NOMO-1 treated with dmso at 0.1 percent for 144 hours (cell line): ENCODE measurements at regions not wholly inside any gene's neighbourhood (a gene's known extent, or its start where the extent isn't known, plus 50 kb on each side); places are given as distances from the start of the nearest gene placed in this dataset.

ENCODE experiments used
- DNase-seq: peaks from one replicate; lab custom pipeline; 2025; ENCODE audit not compliant: unreplicated experiment; lab: John Stamatoyannopoulos, UW

DNA sequence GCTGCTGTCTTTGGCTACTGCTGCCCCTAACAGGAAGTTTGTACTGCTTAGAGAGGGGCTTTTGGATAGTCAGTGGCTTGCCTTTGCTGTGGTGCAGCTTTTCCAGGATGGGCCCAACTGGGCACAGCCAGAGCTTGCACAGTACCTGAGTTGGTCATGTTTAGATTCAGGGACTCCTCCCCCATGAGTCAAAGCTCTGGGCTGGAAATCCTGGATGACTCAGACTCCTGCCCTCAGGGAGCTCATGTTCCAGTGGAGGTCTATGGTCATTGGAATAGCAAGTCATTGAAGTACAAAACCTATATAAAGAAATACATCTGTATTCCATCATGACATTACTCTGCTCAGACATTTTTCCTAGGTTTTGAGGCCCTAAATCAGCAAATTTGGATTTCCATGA, 66.7 kb upstream of the PJA1 start:
- DNase-seq: no peak

DNA sequence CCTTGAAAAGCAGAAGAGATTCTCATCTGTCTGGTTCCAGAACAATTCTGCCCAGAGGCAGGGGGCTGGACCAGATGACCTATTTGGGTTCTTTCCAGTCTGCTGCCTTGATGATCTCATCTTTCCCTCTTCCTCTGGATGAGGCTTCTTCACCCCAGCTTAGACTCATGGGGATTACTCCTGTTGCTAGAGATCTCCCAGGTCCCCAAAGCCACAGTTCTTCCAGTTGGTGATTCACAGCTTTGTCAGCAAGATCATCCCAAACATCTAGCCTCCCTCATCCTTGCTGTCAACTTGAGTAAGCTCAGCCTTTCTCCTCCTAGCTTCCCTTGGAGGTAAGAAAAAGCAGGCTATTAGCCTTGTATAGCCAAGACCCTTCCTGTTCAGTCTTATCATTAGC, 64.2 kb upstream of the PJA1 start:
- DNase-seq: no peak

DNA sequence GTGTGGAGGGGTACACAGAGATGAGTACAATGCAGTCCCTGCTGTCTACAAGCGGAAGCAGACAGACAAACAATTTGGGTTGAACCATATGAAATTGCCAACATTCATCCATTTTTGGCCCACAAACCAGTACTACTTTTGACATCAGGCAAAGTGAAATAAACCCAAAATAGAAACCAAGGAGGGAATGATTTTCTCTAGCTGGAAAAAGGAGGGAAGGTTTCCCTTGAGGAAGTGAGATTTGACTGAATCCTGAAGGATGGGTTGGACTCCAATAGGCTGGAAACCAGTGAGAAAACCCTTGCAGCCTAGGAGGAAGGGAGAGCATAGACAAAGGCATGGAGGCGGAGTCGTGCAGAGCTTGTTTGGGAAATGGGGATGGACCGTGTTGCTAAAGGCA, 63.5 kb upstream of the PJA1 start:
- DNase-seq: no peak

DNA sequence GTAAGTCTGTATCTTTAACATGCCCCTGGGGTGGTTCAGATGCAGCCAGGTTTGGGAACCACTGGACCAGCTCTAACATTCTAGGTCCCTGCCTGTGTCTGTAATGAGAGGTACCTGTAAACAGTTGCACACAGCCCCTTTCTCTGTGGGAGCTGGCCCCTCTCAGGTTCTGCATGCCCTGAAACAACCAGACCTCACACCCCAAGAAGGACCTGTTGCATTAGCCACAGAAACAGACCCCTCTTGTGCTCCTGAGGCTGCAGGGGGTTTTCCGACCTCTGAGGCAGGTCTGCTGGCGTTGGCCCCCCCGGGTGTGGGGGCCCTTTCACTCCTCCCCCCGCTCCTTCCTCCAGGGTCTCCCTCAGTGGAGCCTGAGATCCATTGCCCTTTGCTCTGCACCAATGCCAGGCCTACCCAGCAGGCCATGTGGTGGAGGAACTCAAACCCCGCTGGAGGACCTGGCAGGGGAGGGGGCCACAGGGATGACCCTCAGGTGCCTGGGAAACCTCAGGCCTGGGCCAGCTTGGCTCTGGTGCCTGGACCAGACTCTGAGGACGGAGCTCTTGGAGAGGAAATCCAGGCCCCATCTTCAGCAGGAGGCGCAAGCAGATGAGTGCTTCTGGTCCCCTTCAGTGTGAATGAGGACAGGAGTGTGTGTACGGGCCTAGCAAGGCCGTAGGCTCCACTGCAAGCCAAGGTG, 61.4 kb upstream of the PJA1 start:
- DNase-seq: no peak

DNA sequence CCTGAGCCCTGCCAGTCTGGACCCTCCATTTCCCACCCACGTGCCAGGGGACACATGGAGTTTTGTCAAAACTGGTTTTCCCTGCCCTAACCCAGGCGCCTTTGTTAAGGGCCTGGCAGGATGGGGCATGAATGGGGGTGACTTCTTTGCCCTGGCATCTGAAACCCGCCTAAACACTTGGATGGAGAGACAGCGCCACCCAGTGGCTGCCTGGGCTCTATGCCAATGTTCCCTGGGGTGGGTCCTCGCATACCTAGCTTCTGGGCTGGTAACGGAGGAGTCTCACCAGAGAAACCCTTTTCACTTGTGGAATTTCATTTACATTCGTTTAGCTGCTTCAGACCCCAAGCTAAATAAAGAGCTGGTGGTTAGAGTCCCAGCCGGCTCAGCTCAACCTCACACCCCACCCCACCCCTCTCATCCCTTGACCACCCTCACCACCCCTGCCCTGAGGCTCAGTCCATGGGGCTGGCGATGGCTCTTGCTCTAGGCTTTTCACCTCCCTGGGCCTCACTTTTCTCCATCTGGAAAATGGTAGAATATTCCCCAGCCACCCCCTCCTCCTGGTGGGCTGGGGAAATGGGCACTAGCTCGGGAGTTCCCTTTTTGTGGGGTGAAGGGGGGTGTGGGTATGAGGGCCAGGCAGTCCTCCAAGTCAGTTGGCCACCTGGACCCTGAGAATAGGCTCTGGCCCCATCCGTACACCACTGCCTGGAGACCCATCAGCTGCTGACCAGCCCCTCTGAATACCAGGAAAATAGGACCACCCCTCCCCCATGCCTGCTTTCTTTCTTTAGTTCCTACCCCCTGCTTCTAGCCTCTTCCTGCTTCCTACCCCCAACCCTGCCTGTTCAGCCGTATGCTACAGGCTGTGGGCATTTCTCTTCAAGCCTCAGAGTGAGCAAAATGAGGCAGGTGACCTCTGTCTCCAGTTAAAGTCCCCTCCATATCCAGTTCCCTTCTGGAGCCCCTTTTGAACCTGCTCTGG, 57.1 kb upstream of the PJA1 start:
- peak; percentile 25 for DNase-seq

DNA sequence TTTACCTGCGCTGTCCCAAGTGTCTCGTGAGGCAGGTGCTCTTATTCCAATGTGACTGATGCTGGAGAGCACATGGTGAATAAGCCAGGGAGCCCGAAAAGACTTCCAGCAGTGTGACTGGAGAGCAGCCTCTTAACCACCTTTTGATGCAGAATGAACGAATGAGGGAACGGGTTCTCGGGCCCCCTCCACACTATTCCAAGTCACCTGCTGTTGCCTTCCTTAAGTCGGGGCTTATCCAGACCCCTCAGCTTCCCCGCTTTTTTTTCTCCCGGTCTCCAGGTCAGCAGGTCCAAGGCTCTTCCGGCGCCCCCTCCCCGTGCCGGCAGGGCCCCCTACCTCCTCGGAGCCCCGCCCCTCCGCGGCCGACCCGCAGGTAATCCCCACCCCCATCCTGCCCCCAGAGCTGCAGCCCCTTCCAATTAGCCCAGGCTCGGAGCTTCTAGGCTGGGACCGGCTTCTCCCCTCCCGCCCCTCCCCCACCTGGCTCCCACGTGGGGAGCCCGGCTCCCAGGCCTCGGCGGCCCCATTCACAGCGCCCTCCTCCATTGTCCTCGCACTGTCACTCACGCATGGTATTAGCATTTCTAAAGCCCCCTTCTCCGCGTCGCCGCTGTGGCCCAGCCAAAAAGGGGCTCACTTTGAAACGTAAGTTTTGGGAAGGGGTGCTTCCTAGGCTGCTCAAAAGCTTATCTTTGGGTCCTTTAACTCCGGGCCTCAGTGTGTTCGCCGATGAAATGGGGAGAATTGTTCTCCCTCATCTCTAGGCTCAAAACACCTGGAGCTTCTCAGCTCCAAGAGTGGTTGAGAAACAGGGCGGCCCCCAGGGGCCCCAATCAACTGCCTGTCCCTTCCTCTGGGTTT, 56.2 kb upstream of the PJA1 start:
- no peak for DNase-seq

DNA sequence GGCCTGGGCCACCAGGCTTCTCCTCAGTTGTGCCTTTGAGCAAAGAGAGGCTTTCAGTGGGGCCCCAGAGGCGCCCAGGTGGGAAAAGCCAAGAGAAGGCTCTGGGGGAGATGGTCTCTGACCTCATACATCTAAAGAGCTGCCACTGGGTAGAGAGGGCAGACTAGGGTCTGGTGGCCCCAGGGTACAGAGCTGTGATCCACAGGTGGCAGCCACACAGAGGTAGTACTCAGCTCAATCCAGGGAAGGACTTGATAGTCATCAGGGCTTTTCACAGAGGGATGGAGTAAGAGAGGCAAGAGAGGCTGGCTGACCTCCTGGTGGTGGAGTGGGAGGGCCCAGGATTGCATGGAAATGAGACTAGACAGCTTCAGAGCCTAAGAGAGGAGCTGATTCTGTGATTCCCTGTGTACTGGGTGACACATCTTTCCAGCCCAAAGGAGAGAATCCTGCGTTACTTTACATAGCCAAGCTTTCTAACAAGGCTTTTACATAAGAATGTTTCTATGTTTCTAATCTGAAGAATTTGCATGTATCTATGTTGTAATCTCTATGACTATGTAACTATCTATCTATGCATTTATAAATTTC, 53.2 kb upstream of the PJA1 start:
- DNase-seq: no peak

DNA sequence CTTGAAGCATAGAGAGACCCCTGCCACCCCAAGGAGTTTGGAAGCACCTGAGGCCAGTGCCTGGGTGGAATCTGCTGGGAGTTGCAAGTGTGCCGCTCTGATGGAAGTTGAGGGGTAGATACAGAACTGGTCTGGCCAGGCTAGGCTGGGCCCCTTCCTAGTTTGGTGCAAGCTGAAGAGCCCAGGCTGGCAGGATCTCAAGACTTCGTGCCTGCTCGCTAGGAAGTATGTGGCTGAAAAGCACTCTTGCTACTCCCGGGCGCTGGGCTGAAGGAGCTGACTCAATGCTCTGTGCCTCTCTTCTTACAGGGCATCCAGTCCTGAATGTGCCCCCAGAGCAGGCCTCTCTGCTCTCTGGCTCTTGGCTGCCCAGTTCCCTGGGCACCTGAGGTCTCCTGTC, 51.7 kb upstream of the PJA1 start:
- DNase-seq: no peak

DNA sequence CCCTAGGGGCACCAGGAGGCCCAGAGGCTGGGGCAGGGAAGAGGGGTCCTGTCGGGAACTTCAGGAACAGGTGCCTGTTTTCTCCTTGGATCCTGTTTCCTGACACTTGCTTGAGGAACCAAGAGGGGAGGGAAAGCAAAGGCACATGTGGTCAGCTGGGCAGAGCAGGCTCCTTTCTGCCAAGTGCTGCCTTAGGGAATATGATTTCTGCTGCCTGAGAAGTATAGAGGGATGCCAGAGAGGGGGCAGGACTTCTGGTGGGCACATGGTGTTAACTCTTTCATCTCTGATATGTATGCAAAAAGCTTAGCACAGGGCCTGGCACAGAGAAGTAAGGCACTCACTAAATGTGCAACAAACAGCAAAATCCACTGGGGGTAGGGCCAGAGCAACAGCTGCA, 51.2 kb upstream of the PJA1 start:
- DNase-seq: no peak

DNA sequence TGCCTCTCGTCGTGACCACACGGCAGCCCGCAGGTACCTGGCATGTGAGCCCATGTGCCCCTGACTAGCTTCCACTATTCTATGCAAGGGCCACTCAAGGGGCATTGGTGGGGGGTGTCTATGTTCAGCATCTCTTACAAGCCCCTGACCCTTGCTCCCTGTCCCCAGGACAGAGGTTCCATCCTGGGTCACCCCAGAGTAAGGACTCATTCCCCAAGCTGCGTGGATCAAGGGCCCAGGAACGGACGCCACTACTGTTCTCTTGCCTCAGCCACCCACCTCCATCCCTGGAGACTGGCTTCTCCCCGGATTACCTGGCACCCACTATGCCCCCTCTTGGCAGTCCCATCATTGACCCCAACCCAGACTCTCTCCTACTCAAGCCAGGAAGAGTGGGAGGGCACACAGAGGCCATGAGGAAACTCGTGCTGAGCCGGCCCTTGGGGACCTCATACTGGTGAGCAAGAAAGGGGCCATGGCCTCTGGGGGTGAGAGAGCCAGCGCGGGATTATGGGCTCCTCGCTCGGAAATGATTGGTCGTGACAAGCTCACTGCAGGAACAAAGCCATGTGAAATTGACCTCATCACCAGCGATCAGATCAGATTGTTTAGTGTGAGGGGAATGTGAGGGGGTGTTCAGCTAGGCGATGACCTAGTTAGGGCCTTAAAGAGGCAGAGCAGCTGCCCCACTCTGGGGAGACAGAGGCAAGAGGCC, 50.1 kb upstream of the PJA1 start:
- DNase-seq: no peak
